HepG2 (cell line): ENCODE measurements at regions not wholly inside any gene's neighbourhood (a gene's known extent, or its start where the extent isn't known, plus 50 kb on each side); places are given as distances from the start of the nearest gene placed in this dataset.

ENCODE experiments used
- ATAC-seq: fragments of 200-7000 bp; cut with Tn5 transposase; 3 replicates; pipeline ENCODE4 v1.9.1; 2020; ENCODE audit warnings: mild to moderate bottlenecking, moderate library complexity
- BruUV-seq: library from RNA; stranded (reverse); fragments of 400-500 nt; replicated peaks from 2 replicates; lab custom pipeline; 2021; lab: Mats Ljungman, UMichigan
- CTCF ChIA-PET: fragments of 300-600 bp; formaldehyde crosslinking; extraction: SDS; loops from one replicate; lab custom pipeline; 2021; ENCODE audit warnings: low total read pairs, inconsistent platforms, low intra/inter-chr PET ratio; lab: Yijun Ruan, JAX
- POLR2A ChIA-PET: fragments of 350-600 bp; sonication (Branson Sonifier 250); formaldehyde crosslinking; loops from one replicate; lab custom pipeline; 2020; ENCODE audit warnings: antibody characterized with exemption, inconsistent platforms; lab: Yijun Ruan, JAX
- DNase-seq: peaks from one replicate; pipeline ENCODE4 v3.0.0-alpha.2; 2015; ENCODE audit warnings: low spot score
- FAIRE-seq: peaks from 3 replicates; lab custom pipeline; 2011; peaks lifted over from hg19 to GRCh38; lab: Jason Lieb, UNC
- H2AFZ ChIP-seq: one replicate; pipeline ENCODE4 v1.6.1; 2011; ENCODE audit warnings: low read length, inconsistent platforms
- H3K27ac ChIP-seq: fragments of 300-600 bp; 3 replicates; pipeline ENCODE4 v1.8.0; 2011; ENCODE audit warnings: mixed run types, mild to moderate bottlenecking, mixed read lengths, low read length, inconsistent platforms; ENCODE audit not compliant: insufficient read depth; ENCODE audit errors: extremely low read length
- H3K27me3 ChIP-seq, 2 experiments: fragments of 200-600 bp in 1 of 2; 2 replicates in 1 of 2; 3 replicates in 1 of 2; pipeline versions ENCODE4 v1.6.0 to v1.8.0; 2011; ENCODE audit warnings: low read length in 2 of 2, mild to moderate bottlenecking in 2 of 2, moderate library complexity in 2 of 2, inconsistent platforms in 1 of 2; ENCODE audit not compliant: insufficient read depth in 2 of 2, control insufficient read depth in 1 of 2
- H3K36me3 ChIP-seq, 2 experiments: fragments of 200-600 bp in 1 of 2; replicated peaks in 1 of 2; 2 replicates in 1 of 2; 3 replicates in 1 of 2; pipeline versions ENCODE4 v1.5.1 to v1.8.0; 2011; ENCODE audit warnings: low read length in 2 of 2, inconsistent platforms in 1 of 2; ENCODE audit not compliant: insufficient read depth in 2 of 2, control insufficient read depth in 1 of 2
- H3K4me1 ChIP-seq: 2 replicates; pipeline ENCODE4 v1.5.1; 2012; ENCODE audit warnings: low read length, inconsistent platforms; ENCODE audit not compliant: insufficient read depth
- H3K4me2 ChIP-seq: 2 replicates; pipeline ENCODE4 v1.6.0; 2011; ENCODE audit warnings: low read depth, low read length, inconsistent platforms
- H3K4me3 ChIP-seq, 3 experiments: fragments of 200-600 bp in 1 of 3; sonication (generic), shearing (Covaris generic) in 1 of 3; replicated peaks in 1 of 3; 2 replicates each; pipeline ENCODE4 v1.5.1; 2011 to 2016; ENCODE audit warnings: low read length in 3 of 3, inconsistent platforms in 2 of 3, low read depth in 2 of 3, mild to moderate bottlenecking in 2 of 3, control low read depth in 1 of 3, mixed read lengths in 1 of 3; ENCODE audit not compliant: insufficient read depth in 1 of 3
- H3K79me2 ChIP-seq: one replicate; pipeline ENCODE4 v1.6.1; 2011; ENCODE audit warnings: low read length, inconsistent platforms; ENCODE audit not compliant: insufficient read depth
- H3K9ac ChIP-seq: 2 replicates; pipeline ENCODE4 v1.6.0; 2011; ENCODE audit warnings: mild to moderate bottlenecking, low read depth, low read length, inconsistent platforms; ENCODE audit not compliant: insufficient read depth
- H3K9me3 ChIP-seq: 2 replicates; pipeline ENCODE4 v1.5.1; 2012; ENCODE audit warnings: mild to moderate bottlenecking, low read length
- H4K20me1 ChIP-seq: 2 replicates; pipeline ENCODE4 v1.6.0; 2011; ENCODE audit warnings: inconsistent platforms, mild to moderate bottlenecking, low read length, moderate library complexity; ENCODE audit not compliant: insufficient read depth
- CHD4 ChIP-seq: fragments of 200-600 bp; sonication (generic); IDR thresholded peaks from 2 replicates; pipeline ENCODE4 v1.7.0; 2017; ENCODE audit warnings: mild to moderate bottlenecking, low read length, borderline replicate concordance
- FOXA1 ChIP-seq, 2 experiments: fragments of 450-650 bp in 1 of 2; sonication (generic) in 1 of 2; formaldehyde crosslinking in 1 of 2; IDR thresholded peaks; 2 replicates each; pipeline versions ENCODE4 v1.4.0 to v1.6.1; 2016 to 2020; ENCODE audit warnings: missing genetic modification reagents in 1 of 2
- GTF3A ChIP-seq: sonication (generic); formaldehyde crosslinking; conservative IDR thresholded peaks from 2 replicates; pipeline ENCODE4 v1.4.0; 2020; ENCODE audit warnings: mild to moderate bottlenecking, missing genetic modification reagents
- HNRNPK ChIP-seq: fragments of 200-400 bp; formaldehyde crosslinking; IDR thresholded peaks from 2 replicates; pipeline ENCODE4 v1.6.1; 2018; ENCODE audit warnings: low read length, low read depth, moderate library complexity, mild to moderate bottlenecking; ENCODE audit not compliant: poor library complexity, severe bottlenecking
- IRF2 ChIP-seq: IDR thresholded peaks from 2 replicates; pipeline ENCODE4 v1.6.1; 2018; ENCODE audit warnings: missing genetic modification reagents, missing compliant biosample characterization
- KDM3A ChIP-seq: IDR thresholded peaks from 2 replicates; pipeline ENCODE4 v1.6.1; 2018; ENCODE audit warnings: low read depth, missing compliant biosample characterization
- SALL1 ChIP-seq: sonication (generic); formaldehyde crosslinking; IDR thresholded peaks from 2 replicates; pipeline ENCODE4 v1.8.0; 2022; ENCODE audit warnings: mild to moderate bottlenecking, missing genetic modification reagents
- ZFP1 ChIP-seq: IDR thresholded peaks from 2 replicates; pipeline ENCODE4 v1.6.1; 2016
- ZFP90 ChIP-seq: sonication (generic); formaldehyde crosslinking; IDR thresholded peaks from 2 replicates; pipeline ENCODE4 v1.8.0; 2022; ENCODE audit warnings: missing genetic modification reagents, mild to moderate bottlenecking, inconsistent platforms, borderline replicate concordance
- ZNF121 ChIP-seq: sonication (generic); formaldehyde crosslinking; IDR thresholded peaks from 2 replicates; pipeline ENCODE4 v1.5.0; 2020; ENCODE audit warnings: mild to moderate bottlenecking, missing genetic modification reagents
- ZNF556 ChIP-seq: sonication (generic); formaldehyde crosslinking; IDR thresholded peaks from 2 replicates; pipeline ENCODE4 v1.4.0; 2020; ENCODE audit warnings: mild to moderate bottlenecking, missing genetic modification reagents, borderline replicate concordance
- WGBS: methylation state at CpG from one replicate; pipeline ENCODE4 v1.1.6; 2017; ENCODE audit warnings: low lambda C conversion rate; 5-methylcytosine and 5-hydroxymethylcytosine counted together
- in situ Hi-C: cut with HindIII; loops from 2 replicates; pipeline ENCODE4 v1.10.0; 2017; ENCODE audit warnings: low pct_unique_long_range_greater_than_20kb; ENCODE audit not compliant: extremely low pct_ligation_motif_present
- intact Hi-C: fragments of 100-400 bp; cut with micrococcal nuclease; formaldehyde crosslinking; loops from one replicate; pipeline ENCODE4 v1.10.0; 2022; ENCODE audit not compliant: unreplicated experiment
- TF ChIP-seq, protein P1 (sequence below): sonication (generic); formaldehyde crosslinking; IDR thresholded peaks from 2 replicates; pipeline ENCODE4 v1.8.0; 2022; ENCODE audit warnings: missing genetic modification reagents, mild to moderate bottlenecking, inconsistent platforms, borderline replicate concordance
- TF ChIP-seq, protein P2 (sequence below): sonication (generic); formaldehyde crosslinking; conservative IDR thresholded peaks from 2 replicates; pipeline ENCODE4 v1.8.0; 2022; ENCODE audit warnings: low read depth, missing genetic modification reagents
- TF ChIP-seq, protein P3 (sequence below): sonication (generic); formaldehyde crosslinking; IDR thresholded peaks from 2 replicates; pipeline ENCODE4 v1.4.0; 2020; ENCODE audit warnings: missing genetic modification reagents

DNA sequence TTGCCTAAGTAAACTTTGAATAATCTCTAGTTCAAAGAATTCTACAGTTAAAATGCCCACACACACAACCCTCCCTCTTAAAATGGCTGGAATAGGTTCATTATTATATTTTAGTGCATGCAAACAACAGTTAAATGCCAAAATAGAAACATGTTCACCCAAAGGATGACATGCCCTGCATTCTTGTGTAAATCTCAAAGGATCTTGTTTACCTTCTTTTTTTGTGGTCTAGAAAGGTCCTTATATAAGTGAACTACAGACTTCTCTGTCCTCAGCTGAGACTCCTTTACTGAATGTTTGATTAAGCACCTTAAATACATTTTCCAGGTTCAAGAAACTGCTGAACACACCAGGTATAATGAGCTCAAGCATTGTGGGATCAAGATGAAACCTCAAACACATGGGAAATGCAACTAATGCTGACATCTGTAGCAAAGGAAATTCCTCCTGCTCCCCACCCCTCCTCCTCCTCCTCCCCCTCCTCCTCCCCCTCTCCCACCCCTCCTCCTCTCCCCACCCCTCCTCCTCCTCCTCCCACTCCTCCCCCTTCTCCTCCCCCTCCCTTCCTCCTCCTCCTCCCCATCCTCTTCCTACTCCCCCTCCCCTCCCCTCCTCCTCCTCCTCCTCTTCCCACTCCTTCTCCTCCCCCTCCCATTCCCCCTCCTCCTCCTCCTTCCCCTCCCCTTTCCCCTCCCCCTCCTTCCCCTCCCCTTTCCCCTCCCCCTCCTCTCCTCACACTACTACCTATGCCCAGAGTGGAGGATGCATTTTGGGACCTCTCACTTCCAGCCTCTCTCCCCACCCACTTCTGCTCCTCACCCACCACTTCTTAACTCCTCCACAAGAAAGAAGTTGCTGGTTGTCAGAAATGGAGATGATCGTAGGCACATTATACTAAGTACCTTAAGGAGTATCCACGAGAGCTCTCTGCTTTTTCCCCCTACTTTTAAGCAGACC lies 233.9 kb downstream of the MRPL39 start:
- ATAC-seq (no peak), FAIRE-seq (no peak), DNase-seq (no peak)
- Histone ChIP-seq H3K27ac (no peak overlapping the region), H3K79me2 (no peaks in the 10 kb centered on the region), H3K27me3 (no peaks in the 10 kb centered on the region), H3K4me3 (no peak overlapping the region), H2AFZ (no peak overlapping the region), H3K4me1 (no peaks in the 10 kb centered on the region), H3K9ac (no peak overlapping the region), H3K4me2 (no peak overlapping the region), H4K20me1 (no peaks in the 10 kb centered on the region), H3K36me3 (no peaks in the 10 kb centered on the region), H3K9me3 (peaks cover 62% of the 10 kb centered on the region)
- 20% methylated on average over 2 of the region's 2 CpGs for WGBS
- no TSS peak for BruUV-seq
- no peak for TF ChIP-seq GTF3A (CRISPR knock-in tag)
- TF ChIP-seq, protein P1, sequence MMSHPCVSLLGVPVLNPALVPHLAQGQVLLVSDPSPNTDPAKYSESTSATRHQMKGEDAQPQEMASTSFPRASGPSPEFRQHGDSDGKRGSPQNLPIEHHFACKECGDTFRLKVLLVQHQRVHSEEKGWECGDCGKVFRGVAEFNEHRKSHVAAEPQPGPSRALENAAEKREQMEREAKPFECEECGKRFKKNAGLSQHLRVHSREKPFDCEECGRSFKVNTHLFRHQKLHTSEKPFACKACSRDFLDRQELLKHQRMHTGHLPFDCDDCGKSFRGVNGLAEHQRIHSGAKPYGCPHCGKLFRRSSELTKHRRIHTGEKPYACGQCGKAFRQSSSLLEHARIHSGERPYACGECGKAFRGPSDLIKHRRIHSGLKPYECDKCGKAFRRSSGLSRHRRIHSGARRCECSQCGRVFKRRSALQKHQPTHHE (CRISPR knock-in tag) = no peak
- no peak for TF ChIP-seq KDM3A
- peak; percentile 16 for TF ChIP-seq HNRNPK
- in situ Hi-C loops (no loop called here), intact Hi-C loops (no loop called here)
- ChIA-PET POLR2A (no interaction called here), CTCF (no interaction called here)

DNA sequence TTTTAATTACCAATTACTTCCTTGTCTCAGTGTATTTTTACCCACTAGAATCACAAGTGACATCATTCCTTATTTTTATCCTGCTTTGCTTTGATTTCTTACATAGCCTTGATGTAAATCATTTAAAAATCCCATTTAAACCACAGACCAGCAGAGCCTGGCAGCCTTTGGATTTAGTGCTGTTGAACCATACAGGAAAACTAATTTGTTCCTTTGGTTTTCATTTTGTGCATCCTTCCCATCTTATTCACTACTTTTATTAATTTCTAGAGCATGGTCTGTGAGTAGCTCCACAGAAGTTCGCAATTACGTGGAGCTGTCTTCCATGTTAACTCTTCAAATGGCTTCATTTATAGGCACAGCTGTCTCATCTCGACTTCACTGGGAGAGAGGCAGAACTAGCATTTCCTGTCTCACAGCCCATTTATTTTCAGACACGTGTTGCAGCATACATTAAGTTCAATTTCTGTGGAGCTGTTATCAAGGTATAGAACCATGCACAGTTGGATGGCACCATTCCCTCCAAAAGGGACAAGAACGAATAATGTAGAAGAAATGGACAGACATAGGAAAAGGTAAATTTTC lies 235.3 kb downstream of the MRPL39 start:
- Histone ChIP-seq H4K20me1 (no peaks in the 10 kb centered on the region), H3K4me3 (no peak overlapping the region), H3K4me1 (no peaks in the 10 kb centered on the region), H3K36me3 (no peaks in the 10 kb centered on the region), H2AFZ (no peak overlapping the region), H3K9ac (no peak overlapping the region), H3K27me3 (no peaks in the 10 kb centered on the region), H3K9me3 (peaks cover 63% of the 10 kb centered on the region), H3K4me2 (no peak overlapping the region), H3K79me2 (no peaks in the 10 kb centered on the region), H3K27ac (no peak overlapping the region)
- in situ Hi-C loops = no loop called here
- CTCF ChIA-PET = no interaction called here
- intact Hi-C loops = no loop called here
- BruUV-seq = no TSS peak
- FAIRE-seq = no peak
- 0% methylated on average over 5 of the region's 5 CpGs for WGBS
- no peak for ATAC-seq
- POLR2A ChIA-PET = no interaction called here
- DNase-seq = no peak
- TF ChIP-seq ZNF121 = no peak
- TF ChIP-seq ZFP1 (CRISPR knock-in tag) = no peak
- TF ChIP-seq SALL1 (CRISPR knock-in tag) = no peak
- TF ChIP-seq, protein P2, sequence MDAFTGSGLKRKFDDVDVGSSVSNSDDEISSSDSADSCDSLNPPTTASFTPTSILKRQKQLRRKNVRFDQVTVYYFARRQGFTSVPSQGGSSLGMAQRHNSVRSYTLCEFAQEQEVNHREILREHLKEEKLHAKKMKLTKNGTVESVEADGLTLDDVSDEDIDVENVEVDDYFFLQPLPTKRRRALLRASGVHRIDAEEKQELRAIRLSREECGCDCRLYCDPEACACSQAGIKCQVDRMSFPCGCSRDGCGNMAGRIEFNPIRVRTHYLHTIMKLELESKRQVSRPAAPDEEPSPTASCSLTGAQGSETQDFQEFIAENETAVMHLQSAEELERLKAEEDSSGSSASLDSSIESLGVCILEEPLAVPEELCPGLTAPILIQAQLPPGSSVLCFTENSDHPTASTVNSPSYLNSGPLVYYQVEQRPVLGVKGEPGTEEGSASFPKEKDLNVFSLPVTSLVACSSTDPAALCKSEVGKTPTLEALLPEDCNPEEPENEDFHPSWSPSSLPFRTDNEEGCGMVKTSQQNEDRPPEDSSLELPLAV (CRISPR knock-in tag) = no peak
- TF ChIP-seq, protein P3, sequence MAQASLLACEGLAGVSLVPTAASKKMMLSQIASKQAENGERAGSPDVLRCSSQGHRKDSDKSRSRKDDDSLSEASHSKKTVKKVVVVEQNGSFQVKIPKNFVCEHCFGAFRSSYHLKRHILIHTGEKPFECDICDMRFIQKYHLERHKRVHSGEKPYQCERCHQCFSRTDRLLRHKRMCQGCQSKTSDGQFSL (CRISPR knock-in tag) = no peak
- no peak for TF ChIP-seq IRF2
- TF ChIP-seq ZFP90 (CRISPR knock-in tag) = no peak
- no peak for TF ChIP-seq CHD4
- TF ChIP-seq FOXA1 (IDR thresholded peaks at IDR 0.05) = no peak
- no peak for TF ChIP-seq FOXA1 (CRISPR knock-in tag; IDR thresholded peaks at IDR 0.05)
- TF ChIP-seq ZNF556 = no peak
